ENCODE measurements at regions not wholly inside any gene's neighbourhood (a gene's known extent, or its start where the extent isn't known, plus 50 kb on each side); places are given as distances from the start of the nearest gene placed in this dataset.

GRCh38 chr11:56910046-56910773 is 78.5 kb upstream of the OR5AK2 start:
- TF ChIP-seq POLR2A (IDR thresholded peaks at IDR 0.05; ENCODE audit: low read length) (no peak), GATA1 (IDR thresholded peaks at IDR 0.05; ENCODE audit: low read depth, low read length) (no peak)

Measured in erythroblast (primary cell).